ENCODE measurements at regions not wholly inside any gene's neighbourhood (a gene's known extent, or its start where the extent isn't known, plus 50 kb on each side); places are given as distances from the start of the nearest gene placed in this dataset.

GRCh38 chr1:191977874-191978506, 180.3 kb upstream of the RGS18 start:
- DNase-seq (ENCODE audit: low read depth): no peak
- in situ Hi-C loops (cut with HindIII; ENCODE audit: low pct_unique_long_range_greater_than_20kb, low sequenced_read_pairs): no loop called here

- DNase-seq (ENCODE audit: low read depth): no peak
- in situ Hi-C loops (cut with HindIII; ENCODE audit: low pct_unique_long_range_greater_than_20kb, low sequenced_read_pairs): no loop called here
Observed at GRCh38 chr1:191984856-191985255, 173.4 kb upstream of the RGS18 start.

GRCh38 chr1:191992118-191992517, 166.1 kb upstream of the RGS18 start:
- in situ Hi-C loops (cut with HindIII; ENCODE audit: low pct_unique_long_range_greater_than_20kb, low sequenced_read_pairs): no loop called here
- no peak for DNase-seq (ENCODE audit: low read depth)

- in situ Hi-C loops (cut with HindIII; ENCODE audit: low pct_unique_long_range_greater_than_20kb, low sequenced_read_pairs): no loop called here
- DNase-seq (ENCODE audit: low read depth): no peak
Observed at GRCh38 chr1:191993549-191993948, 164.7 kb upstream of the RGS18 start.

GRCh38 chr1:192002063-192002462, 156.2 kb upstream of the RGS18 start:
- in situ Hi-C loops (cut with HindIII; ENCODE audit: low pct_unique_long_range_greater_than_20kb, low sequenced_read_pairs): no loop called here
- no peak for DNase-seq (ENCODE audit: low read depth)

GRCh38 chr1:192003295-192004077, 154.8 kb upstream of the RGS18 start:
- in situ Hi-C loops (cut with HindIII; ENCODE audit: low pct_unique_long_range_greater_than_20kb, low sequenced_read_pairs): no loop called here
- DNase-seq (ENCODE audit: low read depth): no peak

GRCh38 chr1:192005976-192006375, 152.3 kb upstream of the RGS18 start:
- in situ Hi-C loops (cut with HindIII; ENCODE audit: low pct_unique_long_range_greater_than_20kb, low sequenced_read_pairs): no loop called here
- DNase-seq (ENCODE audit: low read depth): no peak

GRCh38 chr1:192008281-192008825, 149.9 kb upstream of the RGS18 start:
- in situ Hi-C loops (cut with HindIII; ENCODE audit: low pct_unique_long_range_greater_than_20kb, low sequenced_read_pairs): no loop called here
- no peak for DNase-seq (ENCODE audit: low read depth)

GRCh38 chr1:192010406-192010805, 147.9 kb upstream of the RGS18 start:
- DNase-seq (ENCODE audit: low read depth): no peak

GRCh38 chr1:192011525-192011924, 146.7 kb upstream of the RGS18 start:
- DNase-seq (ENCODE audit: low read depth): no peak
- in situ Hi-C loops (cut with HindIII; ENCODE audit: low pct_unique_long_range_greater_than_20kb, low sequenced_read_pairs): no loop called here

More at GRCh38 chr1:192010406-192010805, 147.9 kb upstream of the RGS18 start:
- in situ Hi-C loops (cut with HindIII; ENCODE audit: low pct_unique_long_range_greater_than_20kb, low sequenced_read_pairs): no loop called here

GRCh38 chr1:192022827-192023226, 135.4 kb upstream of the RGS18 start:
- in situ Hi-C loops (cut with HindIII; ENCODE audit: low pct_unique_long_range_greater_than_20kb, low sequenced_read_pairs): no loop called here
- DNase-seq (ENCODE audit: low read depth): no peak

- in situ Hi-C loops (cut with HindIII; ENCODE audit: low pct_unique_long_range_greater_than_20kb, low sequenced_read_pairs): no loop called here
- DNase-seq (ENCODE audit: low read depth): no peak
Observed at GRCh38 chr1:192024881-192025280, 133.4 kb upstream of the RGS18 start.

- DNase-seq (ENCODE audit: low read depth): no peak
Observed at GRCh38 chr1:192038567-192038966, 119.7 kb upstream of the RGS18 start.

GRCh38 chr1:192045131-192045530, 113.1 kb upstream of the RGS18 start:
- no peak for DNase-seq (ENCODE audit: low read depth)
- in situ Hi-C loops (cut with HindIII; ENCODE audit: low pct_unique_long_range_greater_than_20kb, low sequenced_read_pairs): no loop called here

More at GRCh38 chr1:192038567-192038966, 119.7 kb upstream of the RGS18 start:
- in situ Hi-C loops (cut with HindIII; ENCODE audit: low pct_unique_long_range_greater_than_20kb, low sequenced_read_pairs): no loop called here

- in situ Hi-C loops (cut with HindIII; ENCODE audit: low pct_unique_long_range_greater_than_20kb, low sequenced_read_pairs): no loop called here
- no peak for DNase-seq (ENCODE audit: low read depth)
Observed at GRCh38 chr1:192053531-192053971, 104.7 kb upstream of the RGS18 start.

- DNase-seq (ENCODE audit: low read depth): no peak
- in situ Hi-C loops (cut with HindIII; ENCODE audit: low pct_unique_long_range_greater_than_20kb, low sequenced_read_pairs): no loop called here
Observed at GRCh38 chr1:192057766-192058165, 100.5 kb upstream of the RGS18 start.

GRCh38 chr1:192059407-192059806, 98.9 kb upstream of the RGS18 start:
- in situ Hi-C loops (cut with HindIII; ENCODE audit: low pct_unique_long_range_greater_than_20kb, low sequenced_read_pairs): no loop called here
- no peak for DNase-seq (ENCODE audit: low read depth)

- in situ Hi-C loops (cut with HindIII; ENCODE audit: low pct_unique_long_range_greater_than_20kb, low sequenced_read_pairs): no loop called here
- DNase-seq (ENCODE audit: low read depth): no peak
Observed at GRCh38 chr1:192061556-192061955, 96.7 kb upstream of the RGS18 start.

- in situ Hi-C loops (cut with HindIII; ENCODE audit: low pct_unique_long_range_greater_than_20kb, low sequenced_read_pairs): no loop called here
- no peak for DNase-seq (ENCODE audit: low read depth)
Observed at GRCh38 chr1:192065087-192065486, 93.2 kb upstream of the RGS18 start.
